K562 (cell line): ENCODE measurements at regions not wholly inside any gene's neighbourhood (a gene's known extent, or its start where the extent isn't known, plus 50 kb on each side); places are given as distances from the start of the nearest gene placed in this dataset.

Experiments
- ATAC-seq: fragments of 200-7000 bp; cut with Tn5 transposase; 3 replicates; pipeline ENCODE4 v1.9.1; 2020; ENCODE audit warnings: moderate library complexity
- BruUV-seq: library from RNA; stranded (reverse); fragments of 400-500 nt; replicated peaks from 2 replicates; lab custom pipeline; 2021; lab: Mats Ljungman, UMichigan
- CTCF ChIA-PET: fragments of 300-600 bp; formaldehyde crosslinking; extraction: SDS; loops from one replicate; lab custom pipeline; 2021; ENCODE audit warnings: low intra/inter-chr PET ratio; lab: Yijun Ruan, JAX
- POLR2A ChIA-PET: fragments of 300-600, 350-650 bp; sonication (Branson Sonifier 250); formaldehyde crosslinking; extraction: SDS; loops from one replicate; lab custom pipeline; 2021; ENCODE audit warnings: antibody characterized with exemption, inconsistent platforms; lab: Yijun Ruan, JAX
- DNase-seq, 4 experiments: peaks; one replicate each; pipeline versions ENCODE4 v3.0.0 to v3.0.0-alpha.2; 2011 to 2018; ENCODE audit warnings: low spot score in 3 of 4, mixed read lengths in 3 of 4; ENCODE audit errors: extremely low read depth in 1 of 4
- FAIRE-seq: peaks from 2 replicates; lab custom pipeline; 2011; peaks lifted over from hg19 to GRCh38; lab: Jason Lieb, UNC
- H2AFZ ChIP-seq: 2 replicates; pipeline ENCODE4 v1.6.0; 2011; ENCODE audit warnings: low read depth, low read length, control low read depth, inconsistent platforms
- H3K27ac ChIP-seq: fragments of 200-600 bp; 3 replicates; pipeline ENCODE4 v1.8.0; 2011; ENCODE audit warnings: low read depth, mild to moderate bottlenecking, control low read depth, inconsistent platforms, low read length, moderate library complexity, mixed read lengths; ENCODE audit errors: extremely low read depth
- H3K27me3 ChIP-seq, 2 experiments: fragments of 300-600 bp in 1 of 2; 2 replicates in 1 of 2; 3 replicates in 1 of 2; pipeline versions ENCODE4 v1.6.0 to v1.8.0; 2011; ENCODE audit warnings: inconsistent platforms in 2 of 2, low read length in 2 of 2, mild to moderate bottlenecking in 1 of 2, mixed read lengths in 1 of 2, moderate library complexity in 1 of 2; ENCODE audit not compliant: control insufficient read depth in 2 of 2, insufficient read depth in 2 of 2
- H3K36me3 ChIP-seq: fragments of 300-600 bp; 3 replicates; pipeline ENCODE4 v1.8.0; 2011; ENCODE audit warnings: mild to moderate bottlenecking, low read length, inconsistent platforms; ENCODE audit not compliant: control insufficient read depth, insufficient read depth
- H3K4me1 ChIP-seq, 2 experiments: fragments of 200-600 bp in 1 of 2; replicated peaks in 1 of 2; 2 replicates in 1 of 2; 3 replicates in 1 of 2; pipeline versions ENCODE4 v1.5.1 to v1.8.0; 2011; ENCODE audit warnings: inconsistent platforms in 2 of 2, low read length in 2 of 2, mild to moderate bottlenecking in 1 of 2, mixed read lengths in 1 of 2, moderate library complexity in 1 of 2; ENCODE audit not compliant: control insufficient read depth in 2 of 2, insufficient read depth in 2 of 2
- H3K4me2 ChIP-seq: 2 replicates; pipeline ENCODE4 v1.6.1; 2011; ENCODE audit warnings: low read length, control low read depth, inconsistent platforms, mixed read lengths; ENCODE audit not compliant: insufficient read depth
- H3K4me3 ChIP-seq: fragments of 200-600 bp; sonication (generic), shearing (Covaris generic); 2 replicates; pipeline ENCODE4 v1.5.1; 2016; ENCODE audit warnings: control low read depth, inconsistent platforms
- H3K79me2 ChIP-seq: fragments of 200-600 bp; 3 replicates; pipeline ENCODE4 v1.8.0; 2011; ENCODE audit warnings: low read length, inconsistent platforms; ENCODE audit not compliant: control insufficient read depth, insufficient read depth
- H3K9ac ChIP-seq, 2 experiments: 2 replicates each; pipeline versions ENCODE4 v1.6.0 to v1.6.1; 2011; ENCODE audit warnings: low read depth in 2 of 2, low read length in 2 of 2, control low read depth in 1 of 2, inconsistent platforms in 1 of 2, mild to moderate bottlenecking in 1 of 2, mixed read lengths in 1 of 2; ENCODE audit not compliant: insufficient read depth in 1 of 2
- H3K9me1 ChIP-seq: one replicate; pipeline ENCODE4 v1.6.0; 2011; ENCODE audit warnings: inconsistent platforms, mild to moderate bottlenecking, low read length, moderate library complexity; ENCODE audit not compliant: control insufficient read depth, insufficient read depth
- H3K9me3 ChIP-seq: replicated peaks from 2 replicates; pipeline ENCODE4 v1.5.1; 2011; ENCODE audit warnings: low read depth, low read length, inconsistent platforms; ENCODE audit not compliant: control insufficient read depth, insufficient read depth
- H4K20me1 ChIP-seq: replicated peaks from 2 replicates; pipeline ENCODE4 v1.6.1; 2011; ENCODE audit warnings: low read length, inconsistent platforms, mixed read lengths; ENCODE audit not compliant: control insufficient read depth, insufficient read depth
- CBFA2T3 ChIP-seq: fragments of 450-650 bp; IDR thresholded peaks from 2 replicates; pipeline ENCODE4 v1.6.1; 2017
- CBFB ChIP-seq: sonication (generic); formaldehyde crosslinking; IDR thresholded peaks from 2 replicates; pipeline ENCODE4 v1.4.0; 2020; ENCODE audit warnings: mild to moderate bottlenecking, missing genetic modification reagents
- ESRRA ChIP-seq: fragments of 450-650 bp; IDR thresholded peaks from 2 replicates; pipeline ENCODE4 v1.6.1; 2014; ENCODE audit warnings: low read depth, mild to moderate bottlenecking, moderate library complexity, borderline replicate concordance
- GABPB2 ChIP-seq: fragments of 250-450 bp; sonication (Bioruptor Pico); conservative IDR thresholded peaks from 2 replicates; pipeline ENCODE4 v1.5.1; 2021; ENCODE audit warnings: mild to moderate bottlenecking
- IRF2 ChIP-seq: sonication (generic); formaldehyde crosslinking; IDR thresholded peaks from 2 replicates; pipeline ENCODE4 v1.8.1; 2022; ENCODE audit warnings: mild to moderate bottlenecking, missing genetic modification reagents
- MAFF ChIP-seq: IDR thresholded peaks from 2 replicates; pipeline ENCODE4 v1.6.1; 2012; ENCODE audit warnings: low read length, improper control_type of control experiment
- SMARCC2 ChIP-seq: fragments of 450-650 bp; IDR thresholded peaks from 2 replicates; pipeline ENCODE4 v1.6.1; 2017; ENCODE audit warnings: antibody characterized with exemption, moderate library complexity, mild to moderate bottlenecking, low read depth
- SP1 ChIP-seq: sonication (generic); formaldehyde crosslinking; IDR thresholded peaks from 2 replicates; pipeline ENCODE4 v1.8.1; 2022; ENCODE audit warnings: mild to moderate bottlenecking, missing genetic modification reagents
- SRF ChIP-seq, 2 experiments: fragments of 250-450, 450-650 bp in 1 of 2; sonication (Bioruptor Pico) in 1 of 2; sonication (generic) in 1 of 2; formaldehyde crosslinking; IDR thresholded peaks; 2 replicates each; pipeline versions ENCODE4 v1.5.0 to v1.5.1; 2020 to 2022; ENCODE audit warnings: mild to moderate bottlenecking in 1 of 2, missing genetic modification reagents in 1 of 2
- WGBS: fragments of 100-300 bp; shearing (Covaris generic); methylation state at CpG from one replicate; pipeline ENCODE4 v1.1.6; 2016; ENCODE audit warnings: low coverage, mixed read lengths; ENCODE audit not compliant: insufficient coverage; ENCODE audit errors: missing lambda C conversion rate; 5-methylcytosine and 5-hydroxymethylcytosine counted together
- in situ Hi-C: fragments of 300-500 bp; cut with MboI; formaldehyde crosslinking; loops from 4 replicates; pipeline ENCODE4 v1.15.0; 2018; ENCODE audit warnings: inconsistent platforms, mixed read lengths
- intact Hi-C: fragments of 100-400 bp; cut with micrococcal nuclease; formaldehyde crosslinking; loops from 2 replicates; pipeline ENCODE4 v1.14.2; 2022
- TF ChIP-seq, protein P1 (sequence below): fragments of 450-650 bp; IDR thresholded peaks from 2 replicates; pipeline ENCODE4 v1.7.1; 2018; ENCODE audit warnings: mild to moderate bottlenecking, low read depth; ENCODE audit not compliant: partially characterized antibody

DNA sequence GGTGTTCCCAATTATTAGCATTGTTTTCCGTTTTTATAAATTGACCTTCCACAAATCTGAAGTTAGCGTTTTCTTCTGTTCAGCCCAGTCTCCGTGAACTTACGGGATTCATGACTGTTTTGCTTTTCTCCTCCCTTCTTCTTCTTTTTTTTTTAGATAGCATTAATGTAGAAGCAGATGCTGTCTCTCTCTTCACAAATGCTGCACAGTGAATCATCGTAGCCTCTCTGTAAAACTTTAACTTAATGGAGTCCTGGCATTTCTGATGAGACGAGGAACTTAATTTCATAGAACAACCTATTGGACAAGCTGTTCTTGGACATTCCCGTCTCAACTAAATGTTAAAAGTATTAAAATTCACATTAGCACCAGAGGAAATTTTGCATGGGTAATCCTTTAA lies 138.0 kb upstream of the EEF1E1 start:
- H4K20me1 ChIP-seq: no peaks in the 10 kb centered on the region
- H3K27me3 ChIP-seq: peaks cover 0 to 3% of the 10 kb centered on the region in 2 experiments; a peak in 1 of 5 replicates
- no peaks in the 10 kb centered on the region for H3K79me2 ChIP-seq
- TF ChIP-seq CBFA2T3 (no peak), SP1 (CRISPR knock-in tag) (no peak), MAFF (no peak), CBFB (CRISPR knock-in tag) (no peak), ESRRA (no peak), SRF (CRISPR knock-in tag; IDR thresholded peaks at IDR 0.05) (no peak), IRF2 (no peak), GABPB2 (CRISPR knock-in tag) (no peak), SMARCC2 (no peak)
- TF ChIP-seq, protein P1, sequence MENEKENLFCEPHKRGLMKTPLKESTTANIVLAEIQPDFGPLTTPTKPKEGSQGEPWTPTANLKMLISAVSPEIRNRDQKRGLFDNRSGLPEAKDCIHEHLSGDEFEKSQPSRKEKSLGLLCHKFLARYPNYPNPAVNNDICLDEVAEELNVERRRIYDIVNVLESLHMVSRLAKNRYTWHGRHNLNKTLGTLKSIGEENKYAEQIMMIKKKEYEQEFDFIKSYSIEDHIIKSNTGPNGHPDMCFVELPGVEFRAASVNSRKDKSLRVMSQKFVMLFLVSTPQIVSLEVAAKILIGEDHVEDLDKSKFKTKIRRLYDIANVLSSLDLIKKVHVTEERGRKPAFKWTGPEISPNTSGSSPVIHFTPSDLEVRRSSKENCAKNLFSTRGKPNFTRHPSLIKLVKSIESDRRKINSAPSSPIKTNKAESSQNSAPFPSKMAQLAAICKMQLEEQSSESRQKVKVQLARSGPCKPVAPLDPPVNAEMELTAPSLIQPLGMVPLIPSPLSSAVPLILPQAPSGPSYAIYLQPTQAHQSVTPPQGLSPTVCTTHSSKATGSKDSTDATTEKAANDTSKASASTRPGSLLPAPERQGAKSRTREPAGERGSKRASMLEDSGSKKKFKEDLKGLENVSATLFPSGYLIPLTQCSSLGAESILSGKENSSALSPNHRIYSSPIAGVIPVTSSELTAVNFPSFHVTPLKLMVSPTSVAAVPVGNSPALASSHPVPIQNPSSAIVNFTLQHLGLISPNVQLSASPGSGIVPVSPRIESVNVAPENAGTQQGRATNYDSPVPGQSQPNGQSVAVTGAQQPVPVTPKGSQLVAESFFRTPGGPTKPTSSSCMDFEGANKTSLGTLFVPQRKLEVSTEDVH: no peak
- WGBS: 1% methylated on average over 7 of the region's 7 CpGs
- ChIA-PET POLR2A (no interaction called here), CTCF (no interaction called here)
- DNase-seq (no peak), FAIRE-seq (no peak), ATAC-seq (no peak)
- H3K9me1 ChIP-seq: no peaks in the 10 kb centered on the region
- H2AFZ ChIP-seq: no peak overlapping the region
- intact Hi-C loops: no loop called here
- H3K4me3 ChIP-seq: no peak overlapping the region
- no TSS peak for BruUV-seq
- H3K27ac ChIP-seq: no peak overlapping the region
- no peak overlapping the region for H3K4me2 ChIP-seq
- no peak overlapping the region for H3K9ac ChIP-seq
- no peaks in the 10 kb centered on the region for H3K4me1 ChIP-seq
- no peaks in the 10 kb centered on the region for H3K36me3 ChIP-seq
- H3K9me3 ChIP-seq: no peaks in the 10 kb centered on the region
- in situ Hi-C loops: no loop called here
